ENCODE measurements at regions not wholly inside any gene's neighbourhood (a gene's known extent, or its start where the extent isn't known, plus 50 kb on each side); places are given as distances from the start of the nearest gene placed in this dataset.

DNA sequence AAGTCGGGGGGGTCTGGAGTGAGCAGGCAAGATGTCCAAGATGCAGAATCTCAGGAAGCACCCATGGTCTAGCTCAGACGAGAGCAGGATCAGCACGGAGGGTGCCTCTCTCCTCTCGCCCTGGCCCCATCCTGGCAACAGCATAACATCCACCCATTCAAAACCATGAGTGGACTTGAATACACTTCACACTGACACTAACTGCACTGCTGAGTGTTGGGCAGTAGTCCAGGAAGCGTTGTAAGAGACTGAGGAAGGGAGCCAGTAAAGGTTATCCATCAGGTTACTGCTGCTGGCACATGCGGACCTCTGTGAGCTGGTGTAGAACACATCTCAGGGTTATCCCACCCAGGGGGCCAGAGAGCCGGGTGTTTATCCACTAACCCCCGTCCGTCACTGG, 131.0 kb upstream of the TOPAZ1 start (continued):
- TF ChIP-seq, protein P1, sequence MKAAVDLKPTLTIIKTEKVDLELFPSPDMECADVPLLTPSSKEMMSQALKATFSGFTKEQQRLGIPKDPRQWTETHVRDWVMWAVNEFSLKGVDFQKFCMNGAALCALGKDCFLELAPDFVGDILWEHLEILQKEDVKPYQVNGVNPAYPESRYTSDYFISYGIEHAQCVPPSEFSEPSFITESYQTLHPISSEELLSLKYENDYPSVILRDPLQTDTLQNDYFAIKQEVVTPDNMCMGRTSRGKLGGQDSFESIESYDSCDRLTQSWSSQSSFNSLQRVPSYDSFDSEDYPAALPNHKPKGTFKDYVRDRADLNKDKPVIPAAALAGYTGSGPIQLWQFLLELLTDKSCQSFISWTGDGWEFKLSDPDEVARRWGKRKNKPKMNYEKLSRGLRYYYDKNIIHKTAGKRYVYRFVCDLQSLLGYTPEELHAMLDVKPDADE (IDR thresholded peaks at IDR 0.05): no peak
- TF ChIP-seq EZH2 (IDR thresholded peaks at IDR 0.05; ENCODE audit: low read depth, unreplicated experiment) (no peak), ZNF114 (CRISPR knock-in tag; IDR thresholded peaks at IDR 0.05) (no peak), ZNF331 (CRISPR knock-in tag; IDR thresholded peaks at IDR 0.05; ENCODE audit: low read depth) (no peak), STAT1 (IDR thresholded peaks at IDR 0.05; ENCODE audit: unreplicated experiment) (no peak), CREB1 (CRISPR knock-in tag; IDR thresholded peaks at IDR 0.05; ENCODE audit: low read depth) (no peak), POLR2AphosphoS5 (IDR thresholded peaks at IDR 0.05; ENCODE audit: low read depth) (no peak), NANOG (IDR thresholded peaks at IDR 0.05; ENCODE audit: borderline replicate concordance) (no peak)
- TF ChIP-seq, protein P2, sequence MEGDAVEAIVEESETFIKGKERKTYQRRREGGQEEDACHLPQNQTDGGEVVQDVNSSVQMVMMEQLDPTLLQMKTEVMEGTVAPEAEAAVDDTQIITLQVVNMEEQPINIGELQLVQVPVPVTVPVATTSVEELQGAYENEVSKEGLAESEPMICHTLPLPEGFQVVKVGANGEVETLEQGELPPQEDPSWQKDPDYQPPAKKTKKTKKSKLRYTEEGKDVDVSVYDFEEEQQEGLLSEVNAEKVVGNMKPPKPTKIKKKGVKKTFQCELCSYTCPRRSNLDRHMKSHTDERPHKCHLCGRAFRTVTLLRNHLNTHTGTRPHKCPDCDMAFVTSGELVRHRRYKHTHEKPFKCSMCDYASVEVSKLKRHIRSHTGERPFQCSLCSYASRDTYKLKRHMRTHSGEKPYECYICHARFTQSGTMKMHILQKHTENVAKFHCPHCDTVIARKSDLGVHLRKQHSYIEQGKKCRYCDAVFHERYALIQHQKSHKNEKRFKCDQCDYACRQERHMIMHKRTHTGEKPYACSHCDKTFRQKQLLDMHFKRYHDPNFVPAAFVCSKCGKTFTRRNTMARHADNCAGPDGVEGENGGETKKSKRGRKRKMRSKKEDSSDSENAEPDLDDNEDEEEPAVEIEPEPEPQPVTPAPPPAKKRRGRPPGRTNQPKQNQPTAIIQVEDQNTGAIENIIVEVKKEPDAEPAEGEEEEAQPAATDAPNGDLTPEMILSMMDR (conservative IDR thresholded peaks at IDR 0.05; ENCODE audit: low read depth in 2 of 2): no peak
- TF ChIP-seq, protein P3, sequence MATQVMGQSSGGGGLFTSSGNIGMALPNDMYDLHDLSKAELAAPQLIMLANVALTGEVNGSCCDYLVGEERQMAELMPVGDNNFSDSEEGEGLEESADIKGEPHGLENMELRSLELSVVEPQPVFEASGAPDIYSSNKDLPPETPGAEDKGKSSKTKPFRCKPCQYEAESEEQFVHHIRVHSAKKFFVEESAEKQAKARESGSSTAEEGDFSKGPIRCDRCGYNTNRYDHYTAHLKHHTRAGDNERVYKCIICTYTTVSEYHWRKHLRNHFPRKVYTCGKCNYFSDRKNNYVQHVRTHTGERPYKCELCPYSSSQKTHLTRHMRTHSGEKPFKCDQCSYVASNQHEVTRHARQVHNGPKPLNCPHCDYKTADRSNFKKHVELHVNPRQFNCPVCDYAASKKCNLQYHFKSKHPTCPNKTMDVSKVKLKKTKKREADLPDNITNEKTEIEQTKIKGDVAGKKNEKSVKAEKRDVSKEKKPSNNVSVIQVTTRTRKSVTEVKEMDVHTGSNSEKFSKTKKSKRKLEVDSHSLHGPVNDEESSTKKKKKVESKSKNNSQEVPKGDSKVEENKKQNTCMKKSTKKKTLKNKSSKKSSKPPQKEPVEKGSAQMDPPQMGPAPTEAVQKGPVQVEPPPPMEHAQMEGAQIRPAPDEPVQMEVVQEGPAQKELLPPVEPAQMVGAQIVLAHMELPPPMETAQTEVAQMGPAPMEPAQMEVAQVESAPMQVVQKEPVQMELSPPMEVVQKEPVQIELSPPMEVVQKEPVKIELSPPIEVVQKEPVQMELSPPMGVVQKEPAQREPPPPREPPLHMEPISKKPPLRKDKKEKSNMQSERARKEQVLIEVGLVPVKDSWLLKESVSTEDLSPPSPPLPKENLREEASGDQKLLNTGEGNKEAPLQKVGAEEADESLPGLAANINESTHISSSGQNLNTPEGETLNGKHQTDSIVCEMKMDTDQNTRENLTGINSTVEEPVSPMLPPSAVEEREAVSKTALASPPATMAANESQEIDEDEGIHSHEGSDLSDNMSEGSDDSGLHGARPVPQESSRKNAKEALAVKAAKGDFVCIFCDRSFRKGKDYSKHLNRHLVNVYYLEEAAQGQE (IDR thresholded peaks at IDR 0.05; ENCODE audit: unreplicated experiment): no peak

DNA sequence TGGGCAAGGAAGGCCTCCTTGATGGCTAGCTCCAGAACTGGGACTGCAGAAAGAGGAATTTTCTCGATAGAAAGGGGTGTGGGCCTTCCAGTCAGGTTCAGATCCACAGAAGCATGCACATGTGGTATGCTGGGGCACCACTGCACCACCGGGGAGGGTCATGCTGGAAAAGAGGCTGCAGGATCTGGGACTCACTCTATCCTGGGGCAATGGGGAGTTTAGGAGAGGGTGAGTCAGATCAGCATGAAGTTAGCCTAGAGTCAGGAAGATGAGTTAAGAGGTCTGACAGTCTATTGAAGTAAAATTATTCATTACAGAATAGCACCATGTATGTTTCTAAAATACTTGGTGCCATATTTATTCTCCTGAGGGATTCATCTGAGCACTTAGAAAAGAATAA, 130.2 kb upstream of the TOPAZ1 start:
- Mint-ChIP-seq H3K9me3 (no peaks in the 10 kb centered on the region; the same call in 2 of the 3 replicates), H3K27ac (no peak overlapping the region), H3K4me1 (peaks cover 6% of the 10 kb centered on the region; the same call in 2 of the 3 replicates), H3K4me3 (no peak overlapping the region), H3K27me3 (ENCODE audit: insufficient read depth, low read depth, poor library complexity) (peaks cover 1% of the 10 kb centered on the region), H3K36me3 (ENCODE audit: low read depth) (peaks cover 5% of the 10 kb centered on the region; the same call in 1 of the 3 replicates)
- Histone ChIP-seq H3K27me3 (ENCODE audit: insufficient read depth) (no peaks in the 10 kb centered on the region), H4K20me1 (replicated peaks; ENCODE audit: insufficient read depth) (no peaks in the 10 kb centered on the region), H3K79me2 (replicated peaks; ENCODE audit: insufficient read depth) (no peaks in the 10 kb centered on the region), H3F3A (replicated peaks; ENCODE audit: low read depth) (no peaks in the 10 kb centered on the region), H2AFZ (no peak overlapping the region), H3K27ac (ENCODE audit: low read depth) (no peak overlapping the region), H3K4me1 (ENCODE audit: insufficient read depth) (no peaks in the 10 kb centered on the region), H3K9me2 (ENCODE audit: insufficient read depth) (0 out of 2 replicates have a peak, but pooled peaks cover 7% of the 10 kb centered on the region), H3K4me3 (no peak overlapping the region), H3K36me3 (ENCODE audit: insufficient read depth) (no peaks in the 10 kb centered on the region), H3K4me2 (no peak overlapping the region)
- no peak for DNase-seq (ENCODE audit: low spot score)
- no peak for ATAC-seq
- TF ChIP-seq, protein P4, sequence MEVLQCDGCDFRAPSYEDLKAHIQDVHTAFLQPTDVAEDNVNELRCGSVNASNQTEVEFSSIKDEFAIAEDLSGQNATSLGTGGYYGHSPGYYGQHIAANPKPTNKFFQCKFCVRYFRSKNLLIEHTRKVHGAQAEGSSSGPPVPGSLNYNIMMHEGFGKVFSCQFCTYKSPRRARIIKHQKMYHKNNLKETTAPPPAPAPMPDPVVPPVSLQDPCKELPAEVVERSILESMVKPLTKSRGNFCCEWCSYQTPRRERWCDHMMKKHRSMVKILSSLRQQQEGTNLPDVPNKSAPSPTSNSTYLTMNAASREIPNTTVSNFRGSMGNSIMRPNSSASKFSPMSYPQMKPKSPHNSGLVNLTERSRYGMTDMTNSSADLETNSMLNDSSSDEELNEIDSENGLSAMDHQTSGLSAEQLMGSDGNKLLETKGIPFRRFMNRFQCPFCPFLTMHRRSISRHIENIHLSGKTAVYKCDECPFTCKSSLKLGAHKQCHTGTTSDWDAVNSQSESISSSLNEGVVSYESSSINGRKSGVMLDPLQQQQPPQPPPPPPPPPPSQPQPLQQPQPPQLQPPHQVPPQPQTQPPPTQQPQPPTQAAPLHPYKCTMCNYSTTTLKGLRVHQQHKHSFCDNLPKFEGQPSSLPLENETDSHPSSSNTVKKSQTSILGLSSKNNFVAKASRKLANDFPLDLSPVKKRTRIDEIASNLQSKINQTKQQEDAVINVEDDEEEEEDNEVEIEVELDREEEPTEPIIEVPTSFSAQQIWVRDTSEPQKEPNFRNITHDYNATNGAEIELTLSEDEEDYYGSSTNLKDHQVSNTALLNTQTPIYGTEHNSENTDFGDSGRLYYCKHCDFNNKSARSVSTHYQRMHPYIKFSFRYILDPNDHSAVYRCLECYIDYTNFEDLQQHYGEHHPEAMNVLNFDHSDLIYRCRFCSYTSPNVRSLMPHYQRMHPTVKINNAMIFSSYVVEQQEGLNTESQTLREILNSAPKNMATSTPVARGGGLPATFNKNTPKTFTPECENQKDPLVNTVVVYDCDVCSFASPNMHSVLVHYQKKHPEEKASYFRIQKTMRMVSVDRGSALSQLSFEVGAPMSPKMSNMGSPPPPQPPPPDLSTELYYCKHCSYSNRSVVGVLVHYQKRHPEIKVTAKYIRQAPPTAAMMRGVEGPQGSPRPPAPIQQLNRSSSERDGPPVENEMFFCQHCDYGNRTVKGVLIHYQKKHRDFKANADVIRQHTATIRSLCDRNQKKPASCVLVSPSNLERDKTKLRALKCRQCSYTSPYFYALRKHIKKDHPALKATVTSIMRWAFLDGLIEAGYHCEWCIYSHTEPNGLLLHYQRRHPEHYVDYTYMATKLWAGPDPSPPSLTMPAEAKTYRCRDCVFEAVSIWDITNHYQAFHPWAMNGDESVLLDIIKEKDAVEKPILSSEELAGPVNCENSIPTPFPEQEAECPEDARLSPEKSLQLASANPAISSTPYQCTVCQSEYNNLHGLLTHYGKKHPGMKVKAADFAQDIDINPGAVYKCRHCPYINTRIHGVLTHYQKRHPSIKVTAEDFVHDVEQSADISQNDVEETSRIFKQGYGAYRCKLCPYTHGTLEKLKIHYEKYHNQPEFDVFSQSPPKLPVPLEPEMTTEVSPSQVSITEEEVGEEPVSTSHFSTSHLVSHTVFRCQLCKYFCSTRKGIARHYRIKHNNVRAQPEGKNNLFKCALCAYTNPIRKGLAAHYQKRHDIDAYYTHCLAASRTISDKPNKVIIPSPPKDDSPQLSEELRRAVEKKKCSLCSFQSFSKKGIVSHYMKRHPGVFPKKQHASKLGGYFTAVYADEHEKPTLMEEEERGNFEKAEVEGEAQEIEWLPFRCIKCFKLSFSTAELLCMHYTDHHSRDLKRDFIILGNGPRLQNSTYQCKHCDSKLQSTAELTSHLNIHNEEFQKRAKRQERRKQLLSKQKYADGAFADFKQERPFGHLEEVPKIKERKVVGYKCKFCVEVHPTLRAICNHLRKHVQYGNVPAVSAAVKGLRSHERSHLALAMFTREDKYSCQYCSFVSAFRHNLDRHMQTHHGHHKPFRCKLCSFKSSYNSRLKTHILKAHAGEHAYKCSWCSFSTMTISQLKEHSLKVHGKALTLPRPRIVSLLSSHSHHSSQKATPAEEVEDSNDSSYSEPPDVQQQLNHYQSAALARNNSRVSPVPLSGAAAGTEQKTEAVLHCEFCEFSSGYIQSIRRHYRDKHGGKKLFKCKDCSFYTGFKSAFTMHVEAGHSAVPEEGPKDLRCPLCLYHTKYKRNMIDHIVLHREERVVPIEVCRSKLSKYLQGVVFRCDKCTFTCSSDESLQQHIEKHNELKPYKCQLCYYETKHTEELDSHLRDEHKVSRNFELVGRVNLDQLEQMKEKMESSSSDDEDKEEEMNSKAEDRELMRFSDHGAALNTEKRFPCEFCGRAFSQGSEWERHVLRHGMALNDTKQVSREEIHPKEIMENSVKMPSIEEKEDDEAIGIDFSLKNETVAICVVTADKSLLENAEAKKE (CRISPR knock-in tag; IDR thresholded peaks at IDR 0.05): no peak
- TF ChIP-seq ZNF114 (CRISPR knock-in tag; IDR thresholded peaks at IDR 0.05) (no peak), ZNF331 (CRISPR knock-in tag; IDR thresholded peaks at IDR 0.05; ENCODE audit: low read depth) (no peak), EZH2 (IDR thresholded peaks at IDR 0.05; ENCODE audit: low read depth, unreplicated experiment) (no peak), STAT1 (IDR thresholded peaks at IDR 0.05; ENCODE audit: unreplicated experiment) (no peak), CREB1 (CRISPR knock-in tag; IDR thresholded peaks at IDR 0.05; ENCODE audit: low read depth) (no peak)
- TF ChIP-seq, protein P1 (IDR thresholded peaks at IDR 0.05): no peak
